A549 (cell line): ENCODE measurements at regions not wholly inside any gene's neighbourhood (a gene's known extent, or its start where the extent isn't known, plus 50 kb on each side); places are given as distances from the start of the nearest gene placed in this dataset.
A peak's percentile ranks its signal among the peaks of the same experiment; 100 is the strongest.

Experiments
- ATAC-seq, 2 experiments: fragments of 200-7000 bp in 1 of 2; fragments of >200 bp in 1 of 2; cut with Nextera tagmentation in 1 of 2; cut with Tn5 transposase in 1 of 2; 3 replicates each; pipeline versions ENCODE4 v1.8.0 to v1.9.1; 2018 to 2020; ENCODE audit warnings: mild to moderate bottlenecking in 1 of 2, moderate library complexity in 1 of 2
- CTCF ChIA-PET: fragments of 300-600 bp; sonication (Branson Sonifier 250); formaldehyde crosslinking; extraction: SDS; loops from one replicate; lab custom pipeline; 2021; ENCODE audit warnings: antibody characterized with exemption, inconsistent platforms; lab: Yijun Ruan, JAX
- POLR2A ChIA-PET: fragments of 350-600 bp; formaldehyde crosslinking; extraction: SDS; loops from one replicate; lab custom pipeline; 2021; ENCODE audit warnings: antibody characterized with exemption, inconsistent platforms; lab: Yijun Ruan, JAX
- DNase-seq, 2 experiments: peaks; one replicate each; pipeline versions ENCODE4 v3.0.0 to v3.0.0-alpha.2; 2011 to 2016; ENCODE audit warnings: low read depth in 1 of 2, low spot score in 1 of 2
- FAIRE-seq: peaks from 2 replicates; lab custom pipeline; 2011; peaks lifted over from hg19 to GRCh38; lab: Jason Lieb, UNC
- H3K27ac ChIP-seq, 2 experiments: fragments of >200 bp; sonication (Bioruptor Twin); formaldehyde crosslinking; 3 replicates each; pipeline ENCODE4 v1.5.1; 2016 to 2017
- H3K4me1 ChIP-seq: fragments of >200 bp; sonication (Bioruptor Twin); formaldehyde crosslinking; 3 replicates; pipeline ENCODE4 v1.6.1; 2016
- H3K4me2 ChIP-seq: fragments of >200 bp; sonication (Bioruptor Twin); formaldehyde crosslinking; 3 replicates; pipeline ENCODE4 v1.6.1; 2016
- H3K4me3 ChIP-seq: fragments of >200 bp; sonication (Bioruptor Twin); formaldehyde crosslinking; 3 replicates; pipeline ENCODE4 v1.5.1; 2016
- H3K9me3 ChIP-seq: fragments of >200 bp; sonication (Bioruptor Twin); formaldehyde crosslinking; 3 replicates; pipeline ENCODE4 v1.6.1; 2016
- BCL3 ChIP-seq: fragments of >200 bp; sonication (Bioruptor Twin); formaldehyde crosslinking; IDR thresholded peaks from 3 replicates; pipeline ENCODE4 v1.6.1; 2016
- CEBPB ChIP-seq, 2 experiments: fragments of >200 bp in 1 of 2; sonication (Bioruptor Twin) in 1 of 2; formaldehyde crosslinking in 1 of 2; IDR thresholded peaks; 2 replicates each; pipeline ENCODE4 v1.6.1; 2012 to 2016
- FOSL2 ChIP-seq, 2 experiments: fragments of 450-650 bp in 1 of 2; fragments of >200 bp in 1 of 2; sonication (Bioruptor Twin) in 1 of 2; formaldehyde crosslinking; IDR thresholded peaks; 2 replicates each; pipeline versions ENCODE4 v1.5.0 to v1.6.1; 2016 to 2020; ENCODE audit warnings: mild to moderate bottlenecking in 1 of 2, moderate library complexity in 1 of 2
- GATA3 ChIP-seq: IDR thresholded peaks from 2 replicates; pipeline ENCODE4 v1.6.1; 2012; ENCODE audit warnings: borderline replicate concordance
- HOXB5 ChIP-seq: fragments of 250-450 bp; sonication (Bioruptor Pico); IDR thresholded peaks from 2 replicates; pipeline ENCODE4 v1.5.0; 2020; ENCODE audit warnings: mild to moderate bottlenecking, moderate library complexity
- JUN ChIP-seq, 2 experiments: fragments of >200 bp; sonication (Bioruptor Twin); formaldehyde crosslinking; IDR thresholded peaks; 2 replicates in 1 of 2; 3 replicates in 1 of 2; pipeline ENCODE4 v1.6.1; 2016 to 2017
- JUNB ChIP-seq: fragments of >200 bp; sonication (Bioruptor Twin); formaldehyde crosslinking; IDR thresholded peaks from 2 replicates; pipeline ENCODE4 v1.6.1; 2016
- KDM5A ChIP-seq: fragments of 200-600 bp; sonication (generic); IDR thresholded peaks from 2 replicates; pipeline ENCODE4 v1.6.1; 2016; ENCODE audit warnings: antibody characterized with exemption, mild to moderate bottlenecking
- MYC ChIP-seq: IDR thresholded peaks from 2 replicates; pipeline ENCODE4 v1.6.1; 2012; ENCODE audit warnings: mild to moderate bottlenecking, inconsistent platforms, low read length, improper control_type of control experiment, borderline replicate concordance
- RAD21 ChIP-seq, 2 experiments: fragments of >200 bp in 1 of 2; sonication (Bioruptor Twin) in 1 of 2; formaldehyde crosslinking in 1 of 2; IDR thresholded peaks in 1 of 2; conservative IDR thresholded peaks in 1 of 2; 2 replicates in 1 of 2; 3 replicates in 1 of 2; pipeline ENCODE4 v1.6.1; 2012 to 2018; ENCODE audit warnings: inconsistent platforms in 1 of 2
- REST ChIP-seq: fragments of 200-600 bp; sonication (generic); IDR thresholded peaks from 2 replicates; pipeline ENCODE4 v1.6.1; 2016; ENCODE audit warnings: antibody characterized with exemption, mild to moderate bottlenecking, moderate library complexity
- RFX5 ChIP-seq: fragments of 450-650 bp; IDR thresholded peaks from 2 replicates; pipeline ENCODE4 v1.7.1; 2014; ENCODE audit warnings: antibody characterized with exemption, mild to moderate bottlenecking, moderate library complexity
- SMC3 ChIP-seq: fragments of >200 bp; sonication (Bioruptor Twin); formaldehyde crosslinking; IDR thresholded peaks from 3 replicates; pipeline ENCODE4 v1.6.1; 2018; ENCODE audit warnings: inconsistent platforms
- ZFP36 ChIP-seq: fragments of 450-650 bp; IDR thresholded peaks from 2 replicates; pipeline ENCODE4 v1.6.1; 2014; ENCODE audit warnings: borderline replicate concordance; ENCODE audit not compliant: partially characterized antibody
- ZNF302 ChIP-seq: fragments of 250-450 bp; sonication (Bioruptor Pico); IDR thresholded peaks from 2 replicates; pipeline ENCODE4 v1.9.0; 2021; ENCODE audit warnings: inconsistent platforms, mild to moderate bottlenecking, moderate library complexity
- whole genome bisulfite sequencing: methylation state at CpG from one replicate; pipeline ENCODE4 v1.1.6; 2017; ENCODE audit errors: missing lambda C conversion rate; 5-methylcytosine and 5-hydroxymethylcytosine counted together
- TF ChIP-seq, protein P1 (sequence below): IDR thresholded peaks from 2 replicates; pipeline ENCODE4 v1.6.1; 2012

GRCh38 chr3:14265246-14265962, 86.8 kb downstream of the LSM3 start:
- ATAC-seq, result peak; percentile 83 to 85
- FAIRE-seq, result no peak
- H3K9me3 ChIP-seq, result peaks cover 16% of the 10 kb centered on the region; the same call in 2 of the 3 replicates
- DNase-seq, result peak; percentile 74 to 75
- WGBS, result 19% methylated on average over 9 of the region's 11 CpGs
- CTCF ChIA-PET, result interaction anchor here (0.6 to 12.3 kb wide), 7 partner anchors 17 to 203 kb away, joined by 3 to 173 read pairs (median 4); no protein-coding TSS in a partner anchor
- TF ChIP-seq KDM5A (no peak), ZNF302 (no peak), JUNB (peak; percentile 81), RFX5 (no peak), ZFP36 (peak; percentile 59), JUN (IDR thresholded peaks at IDR 0.05) (0 out of 5 replicates have a peak, but pooled peaks of 1 of the 2 experiments have one; percentile 27), RAD21 (conservative IDR thresholded peaks at IDR 0.05 in 1 of 2, IDR thresholded peaks at IDR 0.05 in 1 of 2) (peak in 1 of 2 experiments; percentile 2; a peak in 1 of 5 replicates), FOSL2 (IDR thresholded peaks at IDR 0.05) (peak; percentile 71), FOSL2 (CRISPR knock-in tag; IDR thresholded peaks at IDR 0.05) (peak; percentile 94), BCL3 (peak; percentile 52; the same call in 1 of the 3 replicates), CEBPB (IDR thresholded peaks at IDR 0.05) (0 out of 4 replicates have a peak, but pooled peaks of 1 of the 2 experiments have one; percentile 18), GATA3 (peak; percentile 92), MYC (0 out of 2 replicates have a peak, but pooled peaks have one; percentile 19), SMC3 (0 out of 3 replicates have a peak, but pooled peaks have one; percentile 13)
- TF ChIP-seq, protein P1, sequence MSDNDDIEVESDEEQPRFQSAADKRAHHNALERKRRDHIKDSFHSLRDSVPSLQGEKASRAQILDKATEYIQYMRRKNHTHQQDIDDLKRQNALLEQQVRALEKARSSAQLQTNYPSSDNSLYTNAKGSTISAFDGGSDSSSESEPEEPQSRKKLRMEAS, result peak; percentile 73
- TF ChIP-seq, all 56 proteins: peak for 11
- Histone ChIP-seq H3K27ac (no peak overlapping the region; a peak in 1 of 6 replicates), H3K4me1 (peaks cover 16% of the 10 kb centered on the region), H3K4me2 (peak overlapping the region; percentile 52), H3K4me3 (no peak overlapping the region)
- POLR2A ChIA-PET, result no interaction called here

GRCh38 chr3:14266361-14266760, 87.7 kb downstream of the LSM3 start:
- Histone ChIP-seq H3K4me3 (no peak overlapping the region), H3K4me1 (peaks cover 16% of the 10 kb centered on the region), H3K4me2 (no peak overlapping the region), H3K27ac (no peak overlapping the region), H3K9me3 (peaks cover 16% of the 10 kb centered on the region; the same call in 2 of the 3 replicates)
- no peak for FAIRE-seq
- ATAC-seq, result no peak
- WGBS, result 85% methylated on average over 12 of the region's 12 CpGs
- ChIA-PET POLR2A (no interaction called here), CTCF (interaction anchor here (1.1 to 12.3 kb wide), 4 partner anchors 9 to 201 kb away, joined by 4 to 173 read pairs (median 15); no protein-coding TSS in a partner anchor)
- DNase-seq, result no peak
- TF ChIP-seq REST, result no peak

- ChIA-PET POLR2A (no interaction called here), CTCF (interaction anchor here (1.5 to 12.3 kb wide), 4 partner anchors 64 to 200 kb away, joined by 3 to 173 read pairs (median 15); no protein-coding TSS in a partner anchor)
- H3K4me2 ChIP-seq, result no peak overlapping the region
- H3K4me3 ChIP-seq, result no peak overlapping the region
- H3K27ac ChIP-seq, result no peak overlapping the region
- peaks cover 16% of the 10 kb centered on the region for H3K4me1 ChIP-seq
- WGBS, result 48% methylated on average over 4 of the region's 5 CpGs
- peaks cover 10% of the 10 kb centered on the region; the same call in 2 of the 3 replicates for H3K9me3 ChIP-seq
- TF ChIP-seq RFX5 (no peak), HOXB5 (CRISPR knock-in tag) (no peak)
- ATAC-seq (no peak), FAIRE-seq (no peak), DNase-seq (no peak)
These were observed 89.4 kb downstream of the LSM3 start for GRCh38 chr3:14267976-14268375.
